Ammon's horn (tissue), 1 donor: ENCODE measurements at regions not wholly inside any gene's neighbourhood (a gene's known extent, or its start where the extent isn't known, plus 50 kb on each side); places are given as distances from the start of the nearest gene placed in this dataset.

Experiments
- DNase-seq: peaks from one replicate; pipeline ENCODE4 v3.0.0-alpha.2; 2016; ENCODE audit warnings: low spot score

DNA sequence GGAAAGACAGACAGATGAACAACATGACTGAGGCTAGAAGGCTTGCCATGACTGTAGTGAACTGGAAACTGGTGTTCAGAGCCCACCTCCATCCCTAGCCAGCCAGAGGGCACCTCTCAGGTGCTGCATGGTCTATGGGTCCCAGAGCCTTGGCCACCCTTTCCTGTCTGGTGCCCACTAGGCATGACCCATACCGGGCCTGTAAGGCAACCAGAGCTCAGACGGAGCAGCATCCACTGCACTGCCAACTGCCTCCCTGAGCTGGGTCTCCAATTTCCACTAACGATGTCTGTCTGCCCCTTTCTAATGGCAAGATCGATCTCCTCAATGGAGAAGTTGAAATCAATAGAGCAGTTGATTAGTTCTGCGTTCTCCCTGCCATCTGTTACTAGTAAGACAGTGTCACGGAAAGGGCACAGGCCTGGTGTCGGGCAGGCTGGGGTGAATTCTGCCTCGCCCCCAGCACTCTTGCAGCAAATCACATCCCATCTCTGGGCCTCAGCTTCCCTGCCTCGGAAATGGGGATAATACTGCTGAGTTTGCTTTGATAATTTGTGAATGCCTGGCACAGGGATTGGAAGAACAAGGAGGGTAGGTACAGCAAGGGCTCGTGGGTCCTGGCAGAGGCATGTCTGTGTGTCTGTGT, 172.3 kb upstream of the MVB12B start:
- DNase-seq, result no peak

DNA sequence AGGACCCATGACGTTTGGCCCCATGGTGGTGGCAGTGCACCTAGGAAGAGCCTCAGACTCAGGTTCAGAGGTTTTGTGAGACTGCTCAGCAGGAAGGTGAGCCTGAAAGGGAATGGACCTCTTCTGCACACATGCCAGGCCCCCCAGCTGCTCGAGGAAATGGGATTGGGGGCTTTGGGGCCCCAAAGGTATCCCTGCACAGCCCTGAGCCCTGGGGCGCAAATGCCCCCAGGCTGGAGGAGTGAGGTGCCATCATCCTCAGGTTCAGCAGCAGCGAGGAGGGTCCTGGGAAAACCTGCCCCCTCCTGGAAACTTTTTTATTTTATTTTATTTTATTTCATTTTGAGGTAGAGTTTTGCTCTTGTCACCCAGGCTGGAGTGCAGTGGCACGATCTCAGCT, 171.8 kb upstream of the MVB12B start:
- DNase-seq, result no peak

GRCh38 chr9:126155756-126156664, 170.6 kb upstream of the MVB12B start:
- no peak for DNase-seq

GRCh38 chr9:126156898-126157297, 169.7 kb upstream of the MVB12B start:
- DNase-seq, result no peak

- DNase-seq, result no peak
Measured at GRCh38 chr9:126157423-126157822, 169.2 kb upstream of the MVB12B start.

GRCh38 chr9:126157826-126158587, 168.6 kb upstream of the MVB12B start:
- DNase-seq, result no peak

DNA sequence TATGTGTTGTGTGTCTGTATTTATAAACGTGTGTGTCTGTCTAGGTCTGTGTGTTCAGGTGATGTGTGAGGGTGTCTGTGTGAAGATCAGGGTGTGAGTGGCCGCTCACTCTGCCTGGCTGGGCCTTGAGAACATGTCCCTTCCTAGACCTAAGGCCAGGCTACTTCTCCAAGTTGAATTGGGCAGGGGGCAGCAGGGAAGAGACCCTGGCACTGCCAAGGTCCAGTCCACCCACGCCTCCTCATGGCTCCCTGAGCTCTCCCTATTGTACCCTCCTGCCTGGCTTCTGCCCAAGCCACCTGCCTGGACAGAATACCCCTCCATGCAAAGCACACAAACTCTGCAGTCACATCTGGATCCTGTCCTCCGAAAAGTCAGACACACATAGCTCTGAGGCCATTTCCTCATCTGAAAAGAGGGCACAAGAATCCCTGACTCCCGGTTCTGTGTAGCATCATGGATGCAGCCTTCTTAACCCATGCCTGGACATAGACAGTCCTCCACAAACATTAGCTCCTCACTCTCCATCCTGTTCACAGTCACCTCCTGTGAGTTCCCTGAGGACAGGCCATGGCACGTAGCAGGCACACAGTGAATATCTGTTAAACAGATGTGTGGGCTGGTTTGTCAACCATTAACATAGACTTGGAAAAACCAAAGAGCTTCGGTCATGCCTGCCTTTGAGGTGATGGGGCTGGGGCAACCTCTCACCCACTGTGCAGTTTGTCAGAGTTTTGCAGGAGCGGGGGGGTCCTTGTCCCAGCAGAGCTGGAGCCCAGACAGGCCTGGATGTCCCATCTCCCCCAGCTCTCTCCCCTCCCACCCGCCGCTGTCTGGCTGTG, 167.8 kb upstream of the MVB12B start:
- no peak for DNase-seq

GRCh38 chr9:126159430-126160060, 167.1 kb upstream of the MVB12B start:
- DNase-seq, result no peak

- DNase-seq, result no peak
Measured at GRCh38 chr9:126160067-126160853, 166.4 kb upstream of the MVB12B start.

GRCh38 chr9:126160854-126161329, 165.7 kb upstream of the MVB12B start:
- no peak for DNase-seq

DNA sequence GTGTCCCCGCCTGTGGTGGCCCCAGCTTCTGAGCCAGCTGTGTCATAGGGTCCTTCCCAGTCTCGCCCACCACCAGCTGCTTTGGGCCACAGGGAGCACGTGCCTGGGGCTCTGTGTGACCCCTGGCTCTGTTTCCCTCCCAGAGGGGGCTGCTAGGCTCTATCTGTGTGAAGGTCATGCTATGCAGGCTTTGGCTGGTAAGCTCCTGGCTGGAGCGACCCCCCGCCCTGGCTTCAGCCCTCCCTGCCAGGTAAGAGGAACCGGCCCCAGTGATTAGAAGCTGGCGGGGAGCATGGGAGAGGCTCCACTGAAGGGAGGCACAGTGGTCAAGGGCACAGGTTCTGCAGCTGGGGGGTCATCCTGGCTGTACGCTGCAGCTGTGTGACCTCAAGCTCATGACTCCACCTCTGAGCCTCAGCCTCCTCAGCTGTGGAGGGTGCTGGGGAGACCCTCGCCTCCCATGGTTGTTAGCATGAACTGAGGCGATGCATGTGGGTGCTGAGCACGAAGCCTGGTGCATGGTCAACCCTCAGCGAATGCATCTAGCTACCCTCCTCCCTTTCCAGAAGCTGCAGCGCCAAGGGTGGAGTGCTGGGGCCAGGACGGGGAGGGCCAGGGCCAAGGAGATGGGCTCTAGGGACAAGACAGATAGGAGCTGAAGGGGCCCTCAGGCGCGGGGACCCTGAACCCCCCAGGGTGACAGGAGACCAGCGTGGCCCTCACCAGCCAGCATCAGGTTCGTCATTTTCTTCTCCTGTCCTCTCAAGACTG, 163.8 kb upstream of the MVB12B start:
- no peak for DNase-seq

DNA sequence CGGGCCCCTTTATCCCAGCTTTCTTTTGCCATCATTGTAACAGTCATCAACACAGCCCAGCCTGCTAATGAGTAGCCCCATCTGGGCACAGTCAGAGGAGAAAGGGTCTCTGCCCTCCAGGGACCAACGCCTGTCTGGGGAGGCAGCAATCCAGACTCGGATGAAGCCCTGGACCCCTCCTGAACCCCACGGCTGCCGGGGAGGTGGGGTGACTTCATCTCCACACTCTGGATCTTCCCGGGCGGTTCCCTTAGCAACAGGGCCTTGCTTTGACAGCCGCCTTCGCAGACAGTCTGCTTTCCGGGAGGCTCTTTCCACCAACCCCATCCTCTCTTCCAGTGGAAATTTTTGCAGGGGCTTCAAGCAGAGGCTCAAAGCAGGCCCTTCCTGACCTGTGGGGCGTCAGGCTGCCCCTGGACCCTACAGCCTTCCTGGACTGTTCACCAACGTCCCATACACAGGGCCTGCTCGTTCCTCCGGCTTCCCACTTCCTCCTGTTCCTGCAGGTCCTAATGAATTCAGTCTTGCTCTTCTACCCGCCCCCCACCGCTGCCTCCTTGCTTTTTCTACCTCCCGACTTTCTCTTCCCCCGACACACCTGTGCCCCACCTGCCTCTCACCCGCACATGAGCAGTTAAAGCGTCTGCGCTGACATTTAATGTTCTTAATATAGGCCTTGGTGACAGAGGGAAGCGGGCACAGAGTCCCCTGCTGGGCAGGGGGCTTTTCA, 161.7 kb upstream of the MVB12B start:
- DNase-seq, result peak; percentile 74

DNA sequence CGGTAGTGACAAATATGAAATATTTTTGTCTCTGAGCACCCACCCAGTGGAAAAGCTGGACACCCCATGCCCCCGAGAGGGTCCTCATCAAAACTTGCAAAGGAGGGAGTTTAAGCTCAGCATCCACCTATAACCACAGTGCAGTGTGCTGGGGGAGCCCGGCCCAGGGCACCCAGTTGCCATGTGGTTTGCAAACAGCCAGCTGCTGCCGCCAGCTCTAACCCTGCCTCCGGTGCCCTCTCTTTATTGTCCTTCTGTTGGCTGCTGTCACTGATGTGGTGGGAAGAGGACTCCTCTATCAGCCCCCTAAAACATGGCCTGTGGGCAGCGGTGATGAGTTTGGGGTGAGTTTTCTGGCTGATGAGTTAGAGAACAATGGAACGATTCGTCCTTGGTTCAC, 160.9 kb upstream of the MVB12B start:
- no peak for DNase-seq

DNA sequence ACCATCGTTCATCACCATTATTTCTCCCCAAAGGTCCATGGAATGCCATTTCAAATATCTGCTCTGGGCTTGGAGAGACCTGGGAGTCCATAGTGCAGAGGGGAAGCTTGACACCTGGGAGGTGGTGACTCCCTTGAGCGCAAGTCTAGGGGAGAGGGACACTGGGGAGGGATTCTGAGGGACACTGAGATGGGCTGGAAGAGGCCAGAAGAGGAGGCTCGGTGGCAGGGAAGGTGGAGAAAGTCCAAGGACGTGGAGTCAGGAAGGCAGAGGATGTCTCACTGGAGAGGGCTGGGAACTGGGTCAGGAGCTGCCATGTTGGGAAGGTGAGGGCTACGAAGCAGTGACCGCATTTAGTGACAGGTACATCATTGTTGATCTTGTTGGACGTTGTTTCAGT, 160.3 kb upstream of the MVB12B start:
- DNase-seq, result no peak

GRCh38 chr9:126166866-126167265, 159.8 kb upstream of the MVB12B start:
- no peak for DNase-seq

- no peak for DNase-seq
Measured at GRCh38 chr9:126169736-126170135, 156.9 kb upstream of the MVB12B start.

GRCh38 chr9:126170286-126170823, 156.3 kb upstream of the MVB12B start:
- no peak for DNase-seq

- DNase-seq, result no peak
Measured at GRCh38 chr9:126171641-126172040, 155.0 kb upstream of the MVB12B start.

- no peak for DNase-seq
Measured at GRCh38 chr9:126173401-126173800, 153.2 kb upstream of the MVB12B start.
